ENCODE measurements at regions not wholly inside any gene's neighbourhood (a gene's known extent, or its start where the extent isn't known, plus 50 kb on each side); places are given as distances from the start of the nearest gene placed in this dataset.

DNA sequence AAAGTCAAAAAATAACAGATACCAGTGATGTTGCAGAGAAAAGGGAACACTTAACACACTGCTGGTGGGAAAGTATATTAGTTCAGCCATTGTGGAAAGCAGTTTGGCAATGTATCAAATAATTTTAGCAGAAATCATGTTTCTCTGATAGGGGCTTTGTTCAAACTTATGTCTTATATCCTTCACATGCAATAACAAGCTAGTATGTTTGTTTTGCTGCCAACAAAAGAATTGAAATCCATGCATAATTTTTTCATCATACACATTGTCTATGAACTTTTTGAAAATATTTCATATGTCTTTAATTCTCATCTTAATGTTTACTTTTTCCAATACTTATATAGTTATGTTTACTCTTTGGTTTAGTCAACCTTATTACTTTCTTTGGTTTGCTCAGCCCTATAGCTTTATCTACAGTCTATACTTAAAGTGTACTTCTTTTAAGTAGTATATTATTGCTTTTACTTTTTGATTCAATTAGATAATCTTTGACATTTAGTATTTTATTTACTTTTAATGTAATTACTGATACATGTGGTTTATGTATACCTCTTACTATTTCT, 639.6 kb upstream of the CBLB start:
- H3K9me3 ChIP-seq (ENCODE audit: control insufficient read depth in 4 of 4, low read length in 3 of 4), result no peaks in the 10 kb centered on the region
- H3K27ac ChIP-seq (ENCODE audit: low read depth in 1 of 2, low read length in 2 of 2), result no peak overlapping the region
- DNase-seq (ENCODE audit: low spot score), result no peak
- H3K9ac ChIP-seq (ENCODE audit: low read depth in 1 of 2, low read length in 2 of 2), result no peak overlapping the region
- TF ChIP-seq TAF1 (conservative IDR thresholded peaks at IDR 0.05) (no peak), GABPA (IDR thresholded peaks at IDR 0.05 in 1 of 2, conservative IDR thresholded peaks at IDR 0.05 in 1 of 2) (no peak), MAX (IDR thresholded peaks at IDR 0.05) (no peak), NR2F2 (IDR thresholded peaks at IDR 0.05) (no peak), FOXA2 (IDR thresholded peaks at IDR 0.05) (no peak), RXRA (IDR thresholded peaks at IDR 0.05) (no peak), HNF4G (IDR thresholded peaks at IDR 0.05) (no peak), ATF3 (IDR thresholded peaks at IDR 0.05) (no peak), YY1 (IDR thresholded peaks at IDR 0.05) (no peak), JUND (IDR thresholded peaks at IDR 0.05) (no peak), RAD21 (IDR thresholded peaks at IDR 0.05) (no peak), SP1 (IDR thresholded peaks at IDR 0.05) (no peak), HNF4A (conservative IDR thresholded peaks at IDR 0.05) (no peak), EGR1 (IDR thresholded peaks at IDR 0.05; ENCODE audit: low read depth in 2 of 2) (no peak)
- TF ChIP-seq, protein P1, sequence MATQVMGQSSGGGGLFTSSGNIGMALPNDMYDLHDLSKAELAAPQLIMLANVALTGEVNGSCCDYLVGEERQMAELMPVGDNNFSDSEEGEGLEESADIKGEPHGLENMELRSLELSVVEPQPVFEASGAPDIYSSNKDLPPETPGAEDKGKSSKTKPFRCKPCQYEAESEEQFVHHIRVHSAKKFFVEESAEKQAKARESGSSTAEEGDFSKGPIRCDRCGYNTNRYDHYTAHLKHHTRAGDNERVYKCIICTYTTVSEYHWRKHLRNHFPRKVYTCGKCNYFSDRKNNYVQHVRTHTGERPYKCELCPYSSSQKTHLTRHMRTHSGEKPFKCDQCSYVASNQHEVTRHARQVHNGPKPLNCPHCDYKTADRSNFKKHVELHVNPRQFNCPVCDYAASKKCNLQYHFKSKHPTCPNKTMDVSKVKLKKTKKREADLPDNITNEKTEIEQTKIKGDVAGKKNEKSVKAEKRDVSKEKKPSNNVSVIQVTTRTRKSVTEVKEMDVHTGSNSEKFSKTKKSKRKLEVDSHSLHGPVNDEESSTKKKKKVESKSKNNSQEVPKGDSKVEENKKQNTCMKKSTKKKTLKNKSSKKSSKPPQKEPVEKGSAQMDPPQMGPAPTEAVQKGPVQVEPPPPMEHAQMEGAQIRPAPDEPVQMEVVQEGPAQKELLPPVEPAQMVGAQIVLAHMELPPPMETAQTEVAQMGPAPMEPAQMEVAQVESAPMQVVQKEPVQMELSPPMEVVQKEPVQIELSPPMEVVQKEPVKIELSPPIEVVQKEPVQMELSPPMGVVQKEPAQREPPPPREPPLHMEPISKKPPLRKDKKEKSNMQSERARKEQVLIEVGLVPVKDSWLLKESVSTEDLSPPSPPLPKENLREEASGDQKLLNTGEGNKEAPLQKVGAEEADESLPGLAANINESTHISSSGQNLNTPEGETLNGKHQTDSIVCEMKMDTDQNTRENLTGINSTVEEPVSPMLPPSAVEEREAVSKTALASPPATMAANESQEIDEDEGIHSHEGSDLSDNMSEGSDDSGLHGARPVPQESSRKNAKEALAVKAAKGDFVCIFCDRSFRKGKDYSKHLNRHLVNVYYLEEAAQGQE (IDR thresholded peaks at IDR 0.05), result no peak
- TF ChIP-seq, protein P2, sequence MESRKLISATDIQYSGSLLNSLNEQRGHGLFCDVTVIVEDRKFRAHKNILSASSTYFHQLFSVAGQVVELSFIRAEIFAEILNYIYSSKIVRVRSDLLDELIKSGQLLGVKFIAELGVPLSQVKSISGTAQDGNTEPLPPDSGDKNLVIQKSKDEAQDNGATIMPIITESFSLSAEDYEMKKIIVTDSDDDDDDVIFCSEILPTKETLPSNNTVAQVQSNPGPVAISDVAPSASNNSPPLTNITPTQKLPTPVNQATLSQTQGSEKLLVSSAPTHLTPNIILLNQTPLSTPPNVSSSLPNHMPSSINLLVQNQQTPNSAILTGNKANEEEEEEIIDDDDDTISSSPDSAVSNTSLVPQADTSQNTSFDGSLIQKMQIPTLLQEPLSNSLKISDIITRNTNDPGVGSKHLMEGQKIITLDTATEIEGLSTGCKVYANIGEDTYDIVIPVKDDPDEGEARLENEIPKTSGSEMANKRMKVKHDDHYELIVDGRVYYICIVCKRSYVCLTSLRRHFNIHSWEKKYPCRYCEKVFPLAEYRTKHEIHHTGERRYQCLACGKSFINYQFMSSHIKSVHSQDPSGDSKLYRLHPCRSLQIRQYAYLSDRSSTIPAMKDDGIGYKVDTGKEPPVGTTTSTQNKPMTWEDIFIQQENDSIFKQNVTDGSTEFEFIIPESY (IDR thresholded peaks at IDR 0.05), result no peak
- TF ChIP-seq, protein P3, sequence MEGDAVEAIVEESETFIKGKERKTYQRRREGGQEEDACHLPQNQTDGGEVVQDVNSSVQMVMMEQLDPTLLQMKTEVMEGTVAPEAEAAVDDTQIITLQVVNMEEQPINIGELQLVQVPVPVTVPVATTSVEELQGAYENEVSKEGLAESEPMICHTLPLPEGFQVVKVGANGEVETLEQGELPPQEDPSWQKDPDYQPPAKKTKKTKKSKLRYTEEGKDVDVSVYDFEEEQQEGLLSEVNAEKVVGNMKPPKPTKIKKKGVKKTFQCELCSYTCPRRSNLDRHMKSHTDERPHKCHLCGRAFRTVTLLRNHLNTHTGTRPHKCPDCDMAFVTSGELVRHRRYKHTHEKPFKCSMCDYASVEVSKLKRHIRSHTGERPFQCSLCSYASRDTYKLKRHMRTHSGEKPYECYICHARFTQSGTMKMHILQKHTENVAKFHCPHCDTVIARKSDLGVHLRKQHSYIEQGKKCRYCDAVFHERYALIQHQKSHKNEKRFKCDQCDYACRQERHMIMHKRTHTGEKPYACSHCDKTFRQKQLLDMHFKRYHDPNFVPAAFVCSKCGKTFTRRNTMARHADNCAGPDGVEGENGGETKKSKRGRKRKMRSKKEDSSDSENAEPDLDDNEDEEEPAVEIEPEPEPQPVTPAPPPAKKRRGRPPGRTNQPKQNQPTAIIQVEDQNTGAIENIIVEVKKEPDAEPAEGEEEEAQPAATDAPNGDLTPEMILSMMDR (IDR thresholded peaks at IDR 0.05; ENCODE audit: low read depth, low read length, missing input control), result no peak
- H3K27me3 ChIP-seq (ENCODE audit: control insufficient read depth in 4 of 4, insufficient read depth in 4 of 4, low read length in 3 of 4), result no peaks in the 10 kb centered on the region
- H3K36me3 ChIP-seq (ENCODE audit: control insufficient read depth in 4 of 4, insufficient read depth in 3 of 4, low read depth in 1 of 4, low read length in 3 of 4), result no peaks in the 10 kb centered on the region
- no peaks in the 10 kb centered on the region for H3K4me1 ChIP-seq (ENCODE audit: control insufficient read depth in 4 of 4, insufficient read depth in 4 of 4, low read length in 3 of 4)
- H3K4me3 ChIP-seq (ENCODE audit: low read depth in 1 of 3, low read length in 3 of 3), result no peak overlapping the region

Measured in liver (tissue), 7 donors.